ENCODE measurements at regions not wholly inside any gene's neighbourhood (a gene's known extent, or its start where the extent isn't known, plus 50 kb on each side); places are given as distances from the start of the nearest gene placed in this dataset.

DNA sequence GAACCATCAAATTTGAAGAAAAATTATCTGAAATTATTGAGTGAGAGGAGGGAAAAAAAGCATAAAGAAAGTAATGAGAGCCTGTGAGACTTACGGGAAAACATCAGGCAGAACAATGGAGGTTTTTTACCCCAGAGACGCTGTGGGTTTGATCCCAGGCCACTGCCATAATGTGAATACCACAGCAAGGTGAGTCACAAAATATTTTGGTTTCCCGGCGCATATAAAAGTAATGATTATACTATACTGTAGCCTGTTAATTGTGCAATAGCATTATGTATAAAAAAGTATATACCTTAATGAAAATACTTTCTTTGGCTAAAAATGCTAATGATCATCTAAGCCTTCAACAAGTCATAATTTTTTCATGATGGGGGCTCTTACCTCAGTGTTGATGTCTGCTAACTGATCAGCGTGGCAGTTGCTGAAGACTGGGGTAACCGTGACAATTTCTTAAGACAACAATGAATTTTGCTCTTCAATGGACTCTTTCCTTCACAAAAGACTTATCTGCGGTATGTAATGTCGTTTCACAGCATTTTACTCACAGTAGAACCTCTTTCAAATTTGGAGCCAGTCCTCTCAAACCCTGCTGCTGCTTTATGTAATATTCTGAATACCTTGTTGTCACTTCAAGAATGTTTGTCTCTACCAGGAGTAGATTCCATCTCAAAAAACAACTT lies 97.0 kb upstream of the FAM20C start:
- no peak for ATAC-seq
- H3K4me3 ChIP-seq: no peak overlapping the region

DNA sequence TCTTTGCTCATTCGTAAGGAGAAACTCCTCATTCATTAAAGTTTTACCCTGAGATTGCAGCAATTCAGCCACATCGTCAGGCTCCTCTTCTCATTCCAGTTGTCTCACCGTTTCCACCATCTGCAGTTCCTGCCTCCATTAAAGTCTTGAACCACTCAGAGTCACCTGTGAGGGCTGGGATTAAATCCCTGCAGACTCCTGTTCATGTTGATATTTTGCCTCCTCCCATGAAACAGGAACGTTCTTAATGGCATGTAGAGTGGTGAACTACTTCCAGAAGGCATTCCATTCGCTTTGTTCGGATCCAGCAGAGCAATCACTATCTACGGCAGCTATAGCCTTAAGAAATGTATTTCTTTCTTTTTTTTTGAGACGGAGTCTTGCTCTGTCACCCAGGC lies 96.5 kb upstream of the FAM20C start:
- Histone ChIP-seq H3K4me3 (no peak overlapping the region), H3K4me1 (no peaks in the 10 kb centered on the region), H3K36me3 (no peaks in the 10 kb centered on the region), H3K27me3 (no peaks in the 10 kb centered on the region), H3K9me3 (no peaks in the 10 kb centered on the region), H3K27ac (no peak overlapping the region)
- in situ Hi-C loops (cut with MboI; ENCODE audit: low sequenced_read_pairs in 4 of 4): no loop called here
- intact Hi-C loops (cut with DNase I; ENCODE audit: low total_unique reads): no loop called here
- DNase-seq (no peak), ATAC-seq (no peak)
- TF ChIP-seq, protein P1, sequence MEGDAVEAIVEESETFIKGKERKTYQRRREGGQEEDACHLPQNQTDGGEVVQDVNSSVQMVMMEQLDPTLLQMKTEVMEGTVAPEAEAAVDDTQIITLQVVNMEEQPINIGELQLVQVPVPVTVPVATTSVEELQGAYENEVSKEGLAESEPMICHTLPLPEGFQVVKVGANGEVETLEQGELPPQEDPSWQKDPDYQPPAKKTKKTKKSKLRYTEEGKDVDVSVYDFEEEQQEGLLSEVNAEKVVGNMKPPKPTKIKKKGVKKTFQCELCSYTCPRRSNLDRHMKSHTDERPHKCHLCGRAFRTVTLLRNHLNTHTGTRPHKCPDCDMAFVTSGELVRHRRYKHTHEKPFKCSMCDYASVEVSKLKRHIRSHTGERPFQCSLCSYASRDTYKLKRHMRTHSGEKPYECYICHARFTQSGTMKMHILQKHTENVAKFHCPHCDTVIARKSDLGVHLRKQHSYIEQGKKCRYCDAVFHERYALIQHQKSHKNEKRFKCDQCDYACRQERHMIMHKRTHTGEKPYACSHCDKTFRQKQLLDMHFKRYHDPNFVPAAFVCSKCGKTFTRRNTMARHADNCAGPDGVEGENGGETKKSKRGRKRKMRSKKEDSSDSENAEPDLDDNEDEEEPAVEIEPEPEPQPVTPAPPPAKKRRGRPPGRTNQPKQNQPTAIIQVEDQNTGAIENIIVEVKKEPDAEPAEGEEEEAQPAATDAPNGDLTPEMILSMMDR (IDR thresholded peaks at IDR 0.05 in 4 of 5, conservative IDR thresholded peaks at IDR 0.05 in 1 of 5): no peak
- no peak for TF ChIP-seq POLR2A (IDR thresholded peaks at IDR 0.05)

More for the DNA sequence above, 97.0 kb upstream of the FAM20C start:
- Histone ChIP-seq H3K36me3 (no peaks in the 10 kb centered on the region), H3K27me3 (no peaks in the 10 kb centered on the region), H3K27ac (no peak overlapping the region), H3K4me1 (peaks cover 0 to 1% of the 10 kb centered on the region in 2 donors), H3K9me3 (no peaks in the 10 kb centered on the region)
- TF ChIP-seq POLR2A (IDR thresholded peaks at IDR 0.05): no peak
- TF ChIP-seq, protein P1 (IDR thresholded peaks at IDR 0.05 in 4 of 5, conservative IDR thresholded peaks at IDR 0.05 in 1 of 5): no peak
- in situ Hi-C loops (cut with MboI; ENCODE audit: low sequenced_read_pairs in 4 of 4): no loop called here
- intact Hi-C loops (cut with DNase I; ENCODE audit: low total_unique reads): no loop called here
- DNase-seq: no peak

DNA sequence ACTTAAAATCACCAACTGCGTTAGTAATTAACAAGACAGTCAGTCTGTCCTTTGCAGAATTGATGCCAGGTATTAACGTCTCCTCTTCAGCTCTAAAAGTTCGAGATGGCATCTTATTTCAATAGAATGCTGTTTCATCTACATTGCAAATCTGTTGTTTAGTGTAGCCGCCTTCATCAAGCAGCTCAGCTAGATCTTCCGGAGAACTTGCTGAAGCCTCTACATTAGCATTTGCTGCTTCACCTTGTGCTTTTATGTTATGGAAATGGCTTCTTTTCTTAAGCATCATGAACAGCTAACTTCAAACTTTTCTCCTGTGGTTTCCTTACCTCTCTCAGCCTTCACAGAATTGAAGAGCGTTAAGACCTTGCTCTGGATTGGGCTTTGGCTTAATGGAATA lies 95.5 kb upstream of the FAM20C start:
- in situ Hi-C loops (cut with MboI; ENCODE audit: low sequenced_read_pairs in 4 of 4): no loop called here
- H3K36me3 ChIP-seq: no peaks in the 10 kb centered on the region
- DNase-seq: no peak
- H3K27me3 ChIP-seq: no peaks in the 10 kb centered on the region
- no peak overlapping the region for H3K4me3 ChIP-seq
- ATAC-seq: no peak
- no peaks in the 10 kb centered on the region for H3K4me1 ChIP-seq
- intact Hi-C loops (cut with DNase I; ENCODE audit: low total_unique reads): no loop called here
- no peaks in the 10 kb centered on the region for H3K9me3 ChIP-seq
- TF ChIP-seq POLR2A (IDR thresholded peaks at IDR 0.05): no peak
- TF ChIP-seq, protein P1 (IDR thresholded peaks at IDR 0.05 in 4 of 5, conservative IDR thresholded peaks at IDR 0.05 in 1 of 5): no peak
- H3K27ac ChIP-seq: no peak overlapping the region

DNA sequence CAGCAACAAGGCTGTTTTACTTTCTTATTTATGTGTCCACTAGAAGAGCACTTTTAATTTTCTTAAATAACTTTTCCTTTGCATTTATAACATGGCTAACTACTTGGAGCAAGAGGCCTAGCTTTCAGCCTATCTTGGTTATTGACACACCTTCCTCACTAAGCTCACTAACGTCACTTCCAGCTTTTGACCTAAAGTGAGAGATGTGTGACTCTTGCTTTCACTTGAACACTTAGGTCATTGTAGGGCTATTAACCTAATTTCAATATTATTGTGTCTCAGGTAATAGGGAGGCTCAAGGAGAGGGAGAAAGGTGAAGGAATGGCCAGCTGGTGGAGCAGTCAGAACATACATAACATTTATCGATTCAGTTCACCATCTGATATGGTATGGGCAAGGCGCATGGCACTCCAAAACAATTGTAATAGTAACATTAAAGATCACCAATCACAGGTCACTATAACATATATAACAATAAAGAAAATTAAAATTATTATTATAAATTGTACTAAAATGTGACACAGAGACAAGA lies 95.0 kb upstream of the FAM20C start:
- in situ Hi-C loops (cut with MboI; ENCODE audit: low sequenced_read_pairs in 4 of 4): no loop called here
- H3K27ac ChIP-seq: no peak overlapping the region
- no peaks in the 10 kb centered on the region for H3K9me3 ChIP-seq

More for the DNA sequence above, 95.0 kb upstream of the FAM20C start:
- TF ChIP-seq POLR2A (IDR thresholded peaks at IDR 0.05): no peak
- TF ChIP-seq, protein P1 (IDR thresholded peaks at IDR 0.05 in 4 of 5, conservative IDR thresholded peaks at IDR 0.05 in 1 of 5): no peak
- Histone ChIP-seq H3K4me3 (no peak overlapping the region), H3K4me1 (no peaks in the 10 kb centered on the region), H3K36me3 (no peaks in the 10 kb centered on the region), H3K27me3 (no peaks in the 10 kb centered on the region)
- intact Hi-C loops (cut with DNase I; ENCODE audit: low total_unique reads): no loop called here
- no peak for DNase-seq
- no peak for ATAC-seq

All from gastrocnemius medialis (tissue), 4 donors.